ENCODE measurements at regions not wholly inside any gene's neighbourhood (a gene's known extent, or its start where the extent isn't known, plus 50 kb on each side); places are given as distances from the start of the nearest gene placed in this dataset.

- Histone ChIP-seq H3K9me3 (ENCODE audit: low read length) (no peaks in the 10 kb centered on the region), H3K27me3 (ENCODE audit: insufficient read depth, low read length) (no peaks in the 10 kb centered on the region), H3K4me3 (ENCODE audit: low read length) (no peak overlapping the region), H2AFZ (ENCODE audit: low read depth, low read length) (no peak overlapping the region), H3K4me1 (ENCODE audit: insufficient read depth, low read length) (peaks cover 21% of the 10 kb centered on the region), H3K36me3 (ENCODE audit: insufficient read depth, low read length) (no peaks in the 10 kb centered on the region)
These were observed 1193.4 kb downstream of the SORCS3 start for GRCh38 chr10:105834261-105835059.

GRCh38 chr10:105827133-105827532 is 1186.0 kb downstream of the SORCS3 start:
- H3K27me3 ChIP-seq (ENCODE audit: insufficient read depth, low read length) = no peaks in the 10 kb centered on the region
- H3K9me3 ChIP-seq (ENCODE audit: low read length) = no peaks in the 10 kb centered on the region
- H2AFZ ChIP-seq (ENCODE audit: low read depth, low read length) = no peak overlapping the region
- H3K36me3 ChIP-seq (ENCODE audit: insufficient read depth, low read length) = no peaks in the 10 kb centered on the region
- H3K4me1 ChIP-seq (ENCODE audit: insufficient read depth, low read length) = no peaks in the 10 kb centered on the region
- no peak overlapping the region for H3K4me3 ChIP-seq (ENCODE audit: low read length)

- Histone ChIP-seq H3K27me3 (ENCODE audit: insufficient read depth, low read length) (no peaks in the 10 kb centered on the region), H3K9me3 (ENCODE audit: low read length) (no peaks in the 10 kb centered on the region), H3K4me1 (ENCODE audit: insufficient read depth, low read length) (no peaks in the 10 kb centered on the region), H3K36me3 (ENCODE audit: insufficient read depth, low read length) (no peaks in the 10 kb centered on the region), H3K4me3 (ENCODE audit: low read length) (no peak overlapping the region), H2AFZ (ENCODE audit: low read depth, low read length) (no peak overlapping the region)
These were observed 1167.0 kb downstream of the SORCS3 start for GRCh38 chr10:105807935-105808587.

GRCh38 chr10:105803206-105803605 is 1162.1 kb downstream of the SORCS3 start:
- H2AFZ ChIP-seq (ENCODE audit: low read depth, low read length) = no peak overlapping the region
- no peaks in the 10 kb centered on the region for H3K36me3 ChIP-seq (ENCODE audit: insufficient read depth, low read length)
- no peak overlapping the region for H3K4me3 ChIP-seq (ENCODE audit: low read length)
- no peaks in the 10 kb centered on the region for H3K27me3 ChIP-seq (ENCODE audit: insufficient read depth, low read length)
- peaks cover 7% of the 10 kb centered on the region for H3K4me1 ChIP-seq (ENCODE audit: insufficient read depth, low read length)
- H3K9me3 ChIP-seq (ENCODE audit: low read length) = no peaks in the 10 kb centered on the region

- Histone ChIP-seq H3K4me1 (ENCODE audit: insufficient read depth, low read length) (peaks cover 11% of the 10 kb centered on the region), H3K27me3 (ENCODE audit: insufficient read depth, low read length) (no peaks in the 10 kb centered on the region), H3K36me3 (ENCODE audit: insufficient read depth, low read length) (no peaks in the 10 kb centered on the region), H3K9me3 (ENCODE audit: low read length) (no peaks in the 10 kb centered on the region), H3K4me3 (ENCODE audit: low read length) (no peak overlapping the region), H2AFZ (ENCODE audit: low read depth, low read length) (no peak overlapping the region)
These were observed 1159.6 kb downstream of the SORCS3 start for GRCh38 chr10:105800641-105801040.

GRCh38 chr10:105798328-105798889 is 1157.3 kb downstream of the SORCS3 start:
- Histone ChIP-seq H3K36me3 (ENCODE audit: insufficient read depth, low read length) (no peaks in the 10 kb centered on the region), H3K27me3 (ENCODE audit: insufficient read depth, low read length) (no peaks in the 10 kb centered on the region), H2AFZ (ENCODE audit: low read depth, low read length) (no peak overlapping the region), H3K4me1 (ENCODE audit: insufficient read depth, low read length) (peaks cover 11% of the 10 kb centered on the region), H3K4me3 (ENCODE audit: low read length) (no peak overlapping the region), H3K9me3 (ENCODE audit: low read length) (no peaks in the 10 kb centered on the region)

- Histone ChIP-seq H3K9me3 (ENCODE audit: low read length) (no peaks in the 10 kb centered on the region), H3K4me1 (ENCODE audit: insufficient read depth, low read length) (peaks cover 11% of the 10 kb centered on the region), H2AFZ (ENCODE audit: low read depth, low read length) (no peak overlapping the region), H3K36me3 (ENCODE audit: insufficient read depth, low read length) (no peaks in the 10 kb centered on the region), H3K4me3 (ENCODE audit: low read length) (no peak overlapping the region), H3K27me3 (ENCODE audit: insufficient read depth, low read length) (no peaks in the 10 kb centered on the region)
These were observed 1156.3 kb downstream of the SORCS3 start for GRCh38 chr10:105797234-105797890.

- H3K4me3 ChIP-seq (ENCODE audit: low read length) = no peak overlapping the region
- no peak overlapping the region for H2AFZ ChIP-seq (ENCODE audit: low read depth, low read length)
- H3K27me3 ChIP-seq (ENCODE audit: insufficient read depth, low read length) = no peaks in the 10 kb centered on the region
- peaks cover 3% of the 10 kb centered on the region for H3K4me1 ChIP-seq (ENCODE audit: insufficient read depth, low read length)
- H3K9me3 ChIP-seq (ENCODE audit: low read length) = no peaks in the 10 kb centered on the region
- no peaks in the 10 kb centered on the region for H3K36me3 ChIP-seq (ENCODE audit: insufficient read depth, low read length)
These were observed 1152.0 kb downstream of the SORCS3 start for GRCh38 chr10:105793071-105793470.

GRCh38 chr10:105785721-105786120 is 1144.6 kb downstream of the SORCS3 start:
- Histone ChIP-seq H3K4me1 (ENCODE audit: insufficient read depth, low read length) (no peaks in the 10 kb centered on the region), H3K36me3 (ENCODE audit: insufficient read depth, low read length) (no peaks in the 10 kb centered on the region), H3K27me3 (ENCODE audit: insufficient read depth, low read length) (no peaks in the 10 kb centered on the region), H3K4me3 (ENCODE audit: low read length) (no peak overlapping the region), H3K9me3 (ENCODE audit: low read length) (no peaks in the 10 kb centered on the region), H2AFZ (ENCODE audit: low read depth, low read length) (no peak overlapping the region)

GRCh38 chr10:105783936-105784483 is 1142.9 kb downstream of the SORCS3 start:
- H3K4me3 ChIP-seq (ENCODE audit: low read length) = no peak overlapping the region
- no peaks in the 10 kb centered on the region for H3K9me3 ChIP-seq (ENCODE audit: low read length)
- no peak overlapping the region for H2AFZ ChIP-seq (ENCODE audit: low read depth, low read length)
- no peaks in the 10 kb centered on the region for H3K4me1 ChIP-seq (ENCODE audit: insufficient read depth, low read length)
- H3K27me3 ChIP-seq (ENCODE audit: insufficient read depth, low read length) = no peaks in the 10 kb centered on the region
- H3K36me3 ChIP-seq (ENCODE audit: insufficient read depth, low read length) = no peaks in the 10 kb centered on the region

GRCh38 chr10:105774881-105775280 is 1133.8 kb downstream of the SORCS3 start:
- Histone ChIP-seq H3K27me3 (ENCODE audit: insufficient read depth, low read length) (no peaks in the 10 kb centered on the region), H2AFZ (ENCODE audit: low read depth, low read length) (no peak overlapping the region), H3K4me3 (ENCODE audit: low read length) (no peak overlapping the region), H3K36me3 (ENCODE audit: insufficient read depth, low read length) (no peaks in the 10 kb centered on the region), H3K4me1 (ENCODE audit: insufficient read depth, low read length) (no peaks in the 10 kb centered on the region), H3K9me3 (ENCODE audit: low read length) (no peaks in the 10 kb centered on the region)

- Histone ChIP-seq H3K9me3 (ENCODE audit: low read length) (no peaks in the 10 kb centered on the region), H2AFZ (ENCODE audit: low read depth, low read length) (no peak overlapping the region), H3K4me3 (ENCODE audit: low read length) (no peak overlapping the region), H3K27me3 (ENCODE audit: insufficient read depth, low read length) (no peaks in the 10 kb centered on the region), H3K36me3 (ENCODE audit: insufficient read depth, low read length) (no peaks in the 10 kb centered on the region), H3K4me1 (ENCODE audit: insufficient read depth, low read length) (no peaks in the 10 kb centered on the region)
These were observed 1133.3 kb downstream of the SORCS3 start for GRCh38 chr10:105774351-105774750.

Measured in neuron (in vitro differentiated cells).